NCI-H2081 (cell line): ENCODE measurements at regions not wholly inside any gene's neighbourhood (a gene's known extent, or its start where the extent isn't known, plus 50 kb on each side); places are given as distances from the start of the nearest gene placed in this dataset.
"Not testable (repeated sequence)": the region's sequence is repeated elsewhere in the genome, so short reads cannot be mapped to it uniquely, and the experiment has no call there.

ENCODE experiments used
- DNase-seq, 2 experiments: peaks; one replicate each; lab custom pipeline; 2025; lab: John Stamatoyannopoulos, UW

GRCh38 chr14:56996721-56997399 lies 186.6 kb upstream of the OTX2 start:
- DNase-seq = no peak

DNA sequence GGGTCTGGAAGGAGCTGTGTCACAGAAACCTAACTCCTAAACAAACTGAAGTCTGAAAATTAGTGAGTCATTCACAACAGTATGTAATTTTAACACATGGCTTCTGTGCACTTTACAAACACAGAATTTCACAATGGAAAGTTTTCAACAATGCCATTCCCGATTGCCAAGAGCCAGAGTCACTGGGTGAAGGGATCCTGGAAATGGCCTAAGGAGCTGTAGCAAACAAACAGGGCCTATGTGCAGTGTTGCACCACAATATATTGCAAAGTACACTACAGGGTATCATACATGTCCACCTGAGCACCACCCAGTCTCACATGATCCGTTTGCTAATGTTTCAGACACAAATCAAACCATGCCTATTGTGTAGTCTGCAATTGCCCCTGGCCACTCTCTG lies 184.7 kb upstream of the OTX2 start:
- DNase-seq = no peak

- DNase-seq = no peak
These were observed 182.1 kb upstream of the OTX2 start for GRCh38 chr14:56992332-56992820.

DNA sequence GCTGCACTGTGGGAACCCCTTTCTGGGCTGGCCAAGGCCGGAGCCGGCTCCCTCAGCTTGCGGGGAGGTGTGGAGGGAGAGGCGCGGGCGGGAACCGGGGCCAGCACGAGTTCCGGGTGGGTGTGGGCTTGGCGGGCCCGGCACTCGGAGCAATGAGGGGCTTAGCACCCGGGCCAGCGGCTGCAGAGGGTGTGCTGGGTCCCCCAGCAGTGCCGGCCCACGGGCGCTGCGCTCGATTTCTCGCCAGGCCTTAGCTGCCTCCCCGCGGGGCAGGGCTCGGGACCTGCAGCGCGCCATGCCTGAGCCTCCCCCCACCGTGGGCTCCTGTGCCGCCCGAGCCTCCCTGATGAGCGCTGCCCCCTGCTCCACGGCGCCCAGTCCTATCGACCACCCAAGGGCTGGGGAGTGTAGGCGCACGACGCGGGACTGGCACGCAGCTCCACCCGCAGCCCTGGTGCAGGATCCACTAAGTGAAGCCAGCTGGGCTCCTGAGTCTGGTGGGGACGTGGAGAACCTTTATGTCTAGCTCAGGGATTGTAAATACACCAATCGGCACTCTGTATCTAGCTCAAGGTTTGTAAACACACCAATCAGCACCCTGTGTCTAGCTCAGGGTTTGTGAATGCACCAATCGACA lies 180.8 kb upstream of the OTX2 start:
- not testable (repeated sequence) for DNase-seq

DNA sequence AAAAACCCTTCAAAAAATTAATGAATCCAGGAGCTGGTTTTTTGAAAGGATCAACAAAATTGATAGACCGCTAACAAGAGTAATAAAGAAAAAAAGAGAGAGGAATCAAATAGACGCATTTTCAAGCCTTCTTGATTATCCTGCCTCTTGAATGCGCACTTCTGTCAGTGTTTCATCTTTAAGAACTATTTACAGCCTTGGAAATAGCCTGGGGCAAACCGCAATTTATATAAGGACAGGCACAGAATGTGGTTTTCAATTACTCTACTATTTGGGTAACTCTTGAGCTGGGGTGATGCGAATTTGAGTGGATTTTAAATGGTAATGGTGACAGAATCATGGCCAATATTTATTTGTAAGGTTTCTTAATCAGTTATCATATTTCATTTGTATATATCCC lies 179.1 kb upstream of the OTX2 start:
- no peak for DNase-seq

- no peak for DNase-seq
These were observed 169.7 kb upstream of the OTX2 start for GRCh38 chr14:56979936-56980335.

DNA sequence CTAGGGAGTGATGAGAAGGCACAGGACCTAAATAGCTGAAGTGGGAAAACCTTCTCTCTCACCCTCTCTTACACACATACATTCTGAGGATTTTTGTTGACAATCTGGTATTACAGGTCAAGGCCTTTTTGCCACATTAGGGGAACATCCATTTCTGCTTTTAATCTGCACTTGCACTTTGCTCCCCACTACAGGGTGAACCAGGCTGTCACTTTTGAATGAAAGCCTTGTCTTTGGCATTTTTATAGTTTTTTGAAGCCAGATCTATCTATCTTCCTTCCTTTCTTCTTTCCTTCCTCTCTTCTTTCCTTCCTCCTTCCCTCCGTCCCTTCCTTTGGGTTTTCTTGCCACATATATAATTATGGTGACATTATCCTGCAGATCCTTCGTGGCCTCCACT lies 165.9 kb upstream of the OTX2 start:
- DNase-seq = no peak

- DNase-seq = no peak
These were observed 165.2 kb upstream of the OTX2 start for GRCh38 chr14:56975521-56975920.

- DNase-seq = no peak
These were observed 162.7 kb upstream of the OTX2 start for GRCh38 chr14:56972948-56973347.

GRCh38 chr14:56964895-56965294 lies 154.6 kb upstream of the OTX2 start:
- DNase-seq = no peak

DNA sequence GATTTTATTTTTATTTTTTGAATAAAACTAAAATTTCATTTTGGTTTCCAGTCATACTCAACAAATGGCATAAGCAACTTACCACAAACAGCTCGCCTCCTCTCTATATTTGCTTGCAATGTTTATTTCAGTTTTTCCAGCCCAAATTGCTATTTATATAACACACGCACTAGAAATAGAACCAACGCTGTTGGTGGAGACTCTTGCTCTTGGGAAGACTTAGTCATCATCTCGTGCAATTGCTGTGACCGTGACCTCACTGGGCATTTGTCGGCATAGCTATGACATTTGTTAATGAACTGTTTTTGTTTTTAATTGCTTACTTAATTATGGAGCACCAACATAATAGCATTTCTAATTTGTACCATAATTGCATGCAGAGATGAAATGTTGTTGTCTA lies 153.1 kb upstream of the OTX2 start:
- no peak for DNase-seq

GRCh38 chr14:56962444-56963080 lies 152.3 kb upstream of the OTX2 start:
- DNase-seq = no peak

- DNase-seq = no peak
These were observed 149.6 kb upstream of the OTX2 start for GRCh38 chr14:56959869-56960268.

DNA sequence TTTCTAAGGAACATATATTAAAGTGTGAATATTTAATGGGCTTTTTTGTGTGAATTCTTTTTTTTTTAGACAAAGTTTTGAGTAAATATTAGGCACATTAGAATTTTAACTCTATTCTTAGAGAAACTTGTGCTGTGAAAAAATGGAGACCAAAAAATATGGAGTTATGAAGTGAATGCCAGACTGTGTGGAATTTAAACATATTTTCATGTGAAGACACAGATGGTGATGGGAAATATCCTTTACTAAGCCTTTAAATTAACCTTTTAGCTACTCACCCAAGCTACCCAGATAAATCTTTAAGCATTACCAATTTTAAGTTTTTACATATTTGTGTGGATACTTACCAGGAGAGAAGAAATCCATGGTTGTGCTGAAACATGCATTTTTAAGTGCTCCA lies 148.8 kb upstream of the OTX2 start:
- DNase-seq = no peak

DNA sequence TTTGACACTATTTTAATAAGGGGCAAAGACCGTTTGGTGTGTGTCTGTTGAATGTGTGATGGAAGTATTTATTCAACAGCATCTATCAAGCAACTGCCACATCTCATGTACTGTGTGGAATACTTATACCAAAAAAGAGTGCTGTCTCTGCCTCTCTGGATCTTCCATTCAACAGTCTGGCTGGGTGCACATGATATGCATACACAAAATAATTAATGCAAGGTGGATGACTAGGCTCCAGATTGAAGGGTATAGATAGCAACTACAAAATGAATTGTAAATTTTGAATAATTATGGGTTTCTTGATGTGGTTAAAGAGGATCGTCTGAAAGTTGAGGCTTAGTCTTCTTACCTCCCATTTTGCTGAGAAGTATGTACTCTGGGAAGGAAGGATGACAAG lies 145.9 kb upstream of the OTX2 start:
- no peak for DNase-seq

DNA sequence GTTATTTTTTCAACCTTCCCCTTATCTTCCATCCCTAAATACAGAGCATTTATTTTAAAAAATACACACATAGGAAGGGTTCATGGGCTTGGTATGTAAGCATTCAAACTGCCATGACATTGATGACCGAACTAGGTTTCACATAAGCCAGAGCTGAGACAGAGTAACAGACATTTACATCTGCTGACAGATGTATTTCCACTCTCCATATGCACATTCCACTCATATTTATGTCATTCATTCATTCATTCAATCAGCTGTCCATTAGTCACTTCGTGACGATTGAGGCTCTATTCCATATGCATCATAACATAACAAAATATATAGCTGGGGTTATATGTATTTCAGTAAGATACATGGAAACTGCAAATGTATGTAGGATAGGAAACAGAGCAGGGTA lies 145.5 kb upstream of the OTX2 start:
- DNase-seq = no peak

- DNase-seq = peak in 1 of 2 experiments; percentile 8
These were observed 143.6 kb upstream of the OTX2 start for GRCh38 chr14:56953884-56954283.

GRCh38 chr14:56952766-56953473 lies 142.6 kb upstream of the OTX2 start:
- DNase-seq = no peak

- DNase-seq = no peak
These were observed 139.5 kb upstream of the OTX2 start for GRCh38 chr14:56949828-56950227.

DNA sequence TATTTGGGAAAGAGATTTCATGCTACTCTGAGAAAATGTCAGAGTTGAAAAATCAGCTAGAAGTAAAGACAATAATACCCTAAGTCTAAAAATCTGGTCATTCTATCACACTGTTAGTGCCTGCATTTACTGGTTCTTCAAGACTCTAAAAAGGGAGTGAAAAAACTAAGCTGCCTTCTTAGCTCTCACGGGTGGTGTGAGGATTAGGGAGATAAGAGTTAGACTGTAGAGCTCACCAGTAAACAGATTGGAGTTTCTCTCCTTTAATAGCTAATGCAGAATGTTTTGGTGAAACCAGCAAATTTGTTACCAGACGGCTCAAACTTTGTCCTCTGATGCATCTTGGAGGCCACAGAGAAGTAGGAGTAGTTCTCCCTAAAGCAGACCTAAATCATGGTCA lies 135.0 kb upstream of the OTX2 start:
- DNase-seq = no peak

GRCh38 chr14:56944397-56944796 lies 134.1 kb upstream of the OTX2 start:
- DNase-seq = no peak

- no peak for DNase-seq
These were observed 123.2 kb upstream of the OTX2 start for GRCh38 chr14:56933446-56933845.
